IPS-NIHi11 (cell line): ENCODE measurements at regions not wholly inside any gene's neighbourhood (a gene's known extent, or its start where the extent isn't known, plus 50 kb on each side); places are given as distances from the start of the nearest gene placed in this dataset.
A peak's percentile ranks its signal among the peaks of the same experiment; 100 is the strongest.

Experiments
- DNase-seq: peaks from one replicate; pipeline ENCODE4 v3.0.0; 2012; ENCODE audit warnings: mixed read lengths, low spot score

DNA sequence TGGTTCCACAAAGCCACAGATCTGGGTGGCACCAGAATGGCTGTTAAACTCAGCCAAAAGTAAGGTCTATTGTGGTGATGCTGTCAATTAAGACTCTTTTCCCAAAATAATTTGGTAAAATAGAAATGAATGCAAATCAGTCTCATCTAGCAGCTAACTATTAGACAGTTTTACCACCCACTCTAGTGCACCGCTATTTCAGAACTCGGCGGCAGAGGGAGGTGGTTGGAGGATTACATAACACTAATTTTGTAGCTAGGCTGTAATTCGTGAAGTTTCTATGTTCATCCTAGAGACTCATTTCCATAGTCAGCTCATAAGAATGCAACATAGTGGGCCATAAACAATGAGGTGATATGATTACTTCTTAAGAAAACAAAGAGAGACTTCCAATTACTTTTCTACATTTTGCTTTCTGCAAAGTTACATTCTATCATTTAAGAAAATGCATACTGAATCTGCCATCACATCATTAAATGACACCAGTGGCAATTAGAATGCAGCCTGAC, 413.8 kb downstream of the FBXO15 start:
- DNase-seq, result no peak

- DNase-seq, result no peak
These were observed 414.3 kb downstream of the FBXO15 start for GRCh38 chr18:73733376-73733775.

GRCh38 chr18:73728657-73729056, 419.0 kb downstream of the FBXO15 start:
- no peak for DNase-seq

GRCh38 chr18:73724958-73725357, 422.7 kb downstream of the FBXO15 start:
- no peak for DNase-seq

DNA sequence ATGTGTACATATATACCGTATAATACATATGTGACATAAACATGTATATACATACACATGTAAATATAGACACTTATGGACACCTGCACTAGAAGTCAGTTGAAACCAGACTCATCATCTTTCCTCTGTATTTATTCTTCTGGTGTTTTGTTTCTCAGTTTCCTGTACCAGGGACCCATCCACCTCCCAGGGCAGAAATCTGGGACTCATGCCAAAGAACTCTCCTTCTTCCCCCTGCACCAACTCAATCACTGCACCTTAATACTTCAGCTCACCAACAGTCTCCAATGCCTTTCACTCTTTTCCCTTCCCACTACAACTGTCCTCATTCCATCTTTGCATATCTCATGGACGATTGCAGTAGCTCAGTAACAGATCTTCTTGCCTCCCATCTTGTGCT, 428.0 kb downstream of the FBXO15 start:
- DNase-seq, result no peak

DNA sequence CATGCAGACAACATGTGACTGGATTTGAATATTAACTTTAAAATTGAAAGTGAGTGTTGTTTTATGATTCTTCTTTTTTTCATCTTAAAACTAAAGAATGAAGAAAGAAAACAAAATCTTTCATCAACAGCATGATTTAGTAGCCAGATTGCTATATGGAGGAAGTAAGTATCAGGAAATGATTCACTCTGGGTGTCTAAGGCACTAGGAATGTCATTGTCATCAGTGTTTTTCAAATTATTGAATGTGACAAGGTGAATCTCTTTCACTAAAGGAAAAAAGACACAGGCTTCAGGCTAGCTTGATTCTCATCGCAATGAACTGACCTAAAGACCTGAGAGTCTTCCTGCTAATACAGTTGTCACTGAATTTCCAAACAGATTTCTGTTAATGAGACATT, 430.1 kb downstream of the FBXO15 start:
- no peak for DNase-seq

DNA sequence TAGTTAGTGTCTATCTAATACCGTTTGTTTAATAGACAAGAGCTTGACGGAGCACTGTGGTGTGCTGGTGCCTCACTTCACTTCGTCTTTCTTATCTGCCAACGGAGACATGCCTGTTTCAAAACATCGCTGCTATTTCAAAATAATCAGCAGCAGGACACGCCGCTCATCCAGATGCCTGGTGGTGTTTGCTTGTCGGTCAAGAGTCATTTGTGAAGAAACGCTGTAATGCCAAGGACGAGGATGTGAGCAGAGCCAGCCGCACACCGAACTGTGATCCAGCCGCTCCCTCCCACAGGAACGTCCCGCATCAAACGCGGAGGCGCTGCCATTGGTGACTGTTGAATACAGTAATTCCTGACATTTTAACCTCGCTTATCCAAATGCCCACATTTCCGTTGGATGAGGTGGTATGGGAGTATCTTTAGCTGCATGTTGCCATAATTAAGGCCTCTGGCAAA, 432.4 kb downstream of the FBXO15 start:
- no peak for DNase-seq

DNA sequence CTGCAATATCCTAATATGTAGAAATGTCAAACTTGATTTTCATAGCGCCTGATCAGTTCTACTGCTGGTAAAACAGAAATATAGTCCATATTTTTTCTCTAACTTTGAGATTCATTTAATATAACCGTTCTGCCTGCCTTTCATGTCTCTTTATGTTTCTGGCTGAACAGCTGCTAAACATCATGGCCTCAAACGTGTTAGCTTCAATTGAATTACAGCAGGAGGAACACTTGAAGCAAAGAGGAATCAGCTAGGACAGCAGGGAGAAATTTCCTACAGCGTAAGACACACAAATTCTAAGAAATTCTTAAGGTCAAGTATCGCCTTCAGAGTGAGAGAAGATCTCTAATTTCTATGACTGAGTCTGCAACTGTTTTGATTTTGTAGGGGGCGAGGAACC, 433.2 kb downstream of the FBXO15 start:
- no peak for DNase-seq

GRCh38 chr18:73711256-73711655, 436.4 kb downstream of the FBXO15 start:
- DNase-seq, result no peak

- DNase-seq, result no peak
These were observed 439.0 kb downstream of the FBXO15 start for GRCh38 chr18:73708591-73708990.

DNA sequence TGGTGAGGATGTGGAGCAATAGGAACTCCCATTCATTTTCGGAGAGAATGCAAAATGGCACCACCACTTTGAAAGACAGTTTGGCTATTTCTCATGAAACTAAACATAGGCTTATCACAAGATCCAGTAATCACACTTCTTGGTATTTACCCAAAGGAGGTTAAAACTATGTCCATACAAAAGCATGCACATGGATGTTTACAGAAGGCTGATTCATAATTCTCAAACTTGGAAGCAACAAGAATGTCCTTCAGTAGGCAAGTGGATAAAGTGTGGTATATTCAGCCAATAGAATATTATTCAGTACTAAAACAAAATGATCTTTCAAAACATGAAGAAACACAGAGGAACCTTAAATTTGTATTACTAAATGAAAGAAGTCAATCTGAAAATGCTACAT, 440.6 kb downstream of the FBXO15 start:
- no peak for DNase-seq

- no peak for DNase-seq
These were observed 450.3 kb downstream of the FBXO15 start for GRCh38 chr18:73697353-73697752.

GRCh38 chr18:73696698-73697097, 450.9 kb downstream of the FBXO15 start:
- DNase-seq, result no peak

GRCh38 chr18:73696171-73696570, 451.5 kb downstream of the FBXO15 start:
- DNase-seq, result no peak

- no peak for DNase-seq
These were observed 454.5 kb downstream of the FBXO15 start for GRCh38 chr18:73693091-73693490.

- no peak for DNase-seq
These were observed 456.0 kb downstream of the FBXO15 start for GRCh38 chr18:73691624-73692023.

- DNase-seq, result no peak
These were observed 456.5 kb downstream of the FBXO15 start for GRCh38 chr18:73691118-73691517.

DNA sequence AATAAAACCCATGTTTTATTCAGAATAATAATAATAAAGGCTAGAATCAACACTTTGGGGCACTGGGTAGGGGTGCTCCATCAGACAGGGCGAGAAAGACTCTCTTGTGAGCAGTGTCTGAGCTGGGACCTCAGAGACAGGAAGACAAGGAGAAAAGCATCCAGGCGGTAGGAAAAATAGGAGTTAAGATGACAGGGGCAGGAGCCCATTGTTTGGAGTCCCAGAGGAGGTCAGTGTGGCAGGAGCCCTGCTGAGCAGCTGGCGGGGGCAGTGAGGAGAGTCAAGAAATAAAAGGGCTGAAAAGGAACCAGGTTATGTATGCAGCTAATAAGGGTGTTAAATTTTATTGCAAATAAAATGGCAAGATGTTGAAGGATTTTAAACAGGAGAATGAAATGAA, 457.4 kb downstream of the FBXO15 start:
- peak; percentile 9 for DNase-seq

GRCh38 chr18:73688851-73689711, 458.6 kb downstream of the FBXO15 start:
- DNase-seq, result peak; percentile 41

- no peak for DNase-seq
These were observed 459.5 kb downstream of the FBXO15 start for GRCh38 chr18:73688161-73688560.

DNA sequence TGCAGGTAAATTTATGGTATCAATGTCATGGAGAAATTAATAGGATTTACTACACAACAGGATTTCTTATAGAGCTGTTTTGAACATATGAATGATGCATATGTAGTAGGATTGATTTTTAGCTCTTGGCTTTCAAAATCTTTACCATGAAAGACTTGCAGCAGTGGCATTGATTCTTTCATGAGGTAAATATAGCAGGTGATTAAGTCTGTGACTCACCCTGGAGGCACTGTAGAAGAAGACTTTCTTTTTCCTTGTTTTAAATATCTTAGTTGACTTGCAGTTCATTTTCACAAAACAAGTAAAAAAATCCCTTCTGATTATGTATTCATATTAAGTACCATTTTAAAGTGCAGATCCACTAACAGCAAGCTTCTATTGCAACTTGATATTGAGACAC, 463.0 kb downstream of the FBXO15 start:
- DNase-seq, result no peak

DNA sequence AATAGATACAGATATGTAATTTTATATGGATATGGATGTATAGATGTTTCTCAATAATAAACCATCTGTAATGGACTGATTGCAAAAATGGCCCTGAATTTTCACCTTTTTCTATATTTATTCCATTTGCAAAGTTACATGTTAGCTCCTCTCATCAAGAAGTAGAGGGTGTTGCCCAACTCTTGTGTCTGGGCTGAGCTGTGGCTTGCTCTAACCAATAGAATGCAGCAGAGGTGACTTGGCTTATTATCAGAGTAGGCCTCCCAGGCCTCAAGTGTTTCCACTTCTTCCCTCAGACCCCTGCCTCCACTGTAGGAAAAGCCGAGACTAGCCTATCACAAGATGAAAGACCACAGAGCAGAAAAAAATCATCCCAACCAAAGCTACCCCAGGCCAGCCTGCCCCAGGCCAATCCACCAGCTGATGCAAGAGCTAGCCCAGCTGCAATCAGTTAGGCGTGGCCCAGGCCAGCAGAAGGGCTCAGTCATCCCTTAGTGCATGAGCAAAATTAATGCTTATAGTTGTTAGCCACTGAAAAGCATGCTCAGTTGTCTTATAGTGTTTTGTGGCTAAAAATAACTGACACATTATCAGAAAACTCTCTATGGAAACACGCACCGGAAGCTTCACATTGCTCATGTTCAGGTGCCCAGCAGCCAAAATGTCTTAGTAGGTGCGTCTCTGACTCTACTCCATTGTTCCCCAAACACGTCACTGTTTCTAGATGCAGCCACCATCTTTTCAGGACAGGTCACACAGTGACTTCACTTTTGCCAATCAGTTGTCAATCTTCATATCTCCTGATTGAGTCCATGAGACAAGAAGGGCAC, 464.0 kb downstream of the FBXO15 start:
- DNase-seq, result no peak

GRCh38 chr18:73681912-73682311, 465.7 kb downstream of the FBXO15 start:
- no peak for DNase-seq
